Liver (tissue), 8 donors: ENCODE measurements at regions not wholly inside any gene's neighbourhood (a gene's known extent, or its start where the extent isn't known, plus 50 kb on each side); places are given as distances from the start of the nearest gene placed in this dataset.

Source experiments
- DNase-seq: peaks from one replicate; pipeline ENCODE4 v3.0.0-alpha.2; 2017; ENCODE audit warnings: low spot score
- H3K27ac ChIP-seq, 2 donors: one replicate each; pipeline ENCODE4 v1.7.0; 2013; ENCODE audit warnings: inconsistent platforms in 2 of 2, low read length in 2 of 2, control low read depth in 1 of 2, low read depth in 1 of 2, mild to moderate bottlenecking in 1 of 2
- H3K27me3 ChIP-seq, 4 donors: one replicate each; pipeline versions ENCODE4 v1.6.1 to v1.7.0; 2013; ENCODE audit warnings: low read length in 3 of 4, inconsistent platforms in 1 of 4, mild to moderate bottlenecking in 1 of 4, moderate library complexity in 1 of 4; ENCODE audit not compliant: control insufficient read depth in 4 of 4, insufficient read depth in 4 of 4
- H3K36me3 ChIP-seq, 4 donors: one replicate each; pipeline versions ENCODE4 v1.6.1 to v1.7.0; 2013; ENCODE audit warnings: low read length in 3 of 4, mild to moderate bottlenecking in 3 of 4, low read depth in 1 of 4, moderate library complexity in 1 of 4; ENCODE audit not compliant: control insufficient read depth in 4 of 4, insufficient read depth in 3 of 4
- H3K4me1 ChIP-seq, 4 donors: one replicate each; pipeline versions ENCODE4 v1.6.1 to v1.7.0; 2013; ENCODE audit warnings: low read length in 3 of 4, mild to moderate bottlenecking in 3 of 4, moderate library complexity in 1 of 4; ENCODE audit not compliant: control insufficient read depth in 4 of 4, insufficient read depth in 4 of 4
- H3K4me3 ChIP-seq, 3 donors: one replicate each; pipeline versions ENCODE4 v1.6.1 to v1.7.0; 2013; ENCODE audit warnings: low read length in 3 of 3, control low read depth in 1 of 3, low read depth in 1 of 3, mild to moderate bottlenecking in 1 of 3
- H3K9ac ChIP-seq, 2 donors: one replicate each; pipeline ENCODE4 v1.7.0; 2013; ENCODE audit warnings: low read length in 2 of 2, mild to moderate bottlenecking in 2 of 2, moderate library complexity in 2 of 2, control low read depth in 1 of 2, low read depth in 1 of 2
- H3K9me3 ChIP-seq, 4 donors: one replicate each; pipeline versions ENCODE4 v1.6.1 to v1.7.0; 2013; ENCODE audit warnings: low read length in 3 of 4; ENCODE audit not compliant: control insufficient read depth in 4 of 4
- ATF3 ChIP-seq: IDR thresholded peaks from 2 replicates; pipeline ENCODE4 v1.6.1; 2016; ENCODE audit warnings: antibody characterized with exemption
- CTCF ChIP-seq: fragments of 150-350 bp; IDR thresholded peaks from 2 replicates; pipeline ENCODE4 v1.5.1; 2017; ENCODE audit warnings: improper control_type of control experiment, low read depth, low read length; ENCODE audit not compliant: missing input control
- EGR1 ChIP-seq, 2 donors: IDR thresholded peaks; 2 replicates each; pipeline ENCODE4 v1.6.1; 2016 to 2018; ENCODE audit warnings: antibody characterized with exemption in 2 of 2, low read depth in 2 of 2
- FOXA1 ChIP-seq: IDR thresholded peaks from 2 replicates; pipeline ENCODE4 v1.6.1; 2016; ENCODE audit warnings: antibody characterized with exemption
- FOXA2 ChIP-seq: IDR thresholded peaks from 2 replicates; pipeline ENCODE4 v1.6.1; 2016; ENCODE audit warnings: antibody characterized with exemption
- GABPA ChIP-seq, 2 donors: IDR thresholded peaks in 1 of 2; conservative IDR thresholded peaks in 1 of 2; 2 replicates each; pipeline ENCODE4 v1.6.1; 2016; ENCODE audit warnings: antibody characterized with exemption in 2 of 2, mild to moderate bottlenecking in 1 of 2, moderate library complexity in 1 of 2
- HNF4A ChIP-seq, 2 donors: conservative IDR thresholded peaks; 2 replicates each; pipeline ENCODE4 v1.6.1; 2016; ENCODE audit warnings: antibody characterized with exemption in 2 of 2, mild to moderate bottlenecking in 2 of 2
- HNF4G ChIP-seq: IDR thresholded peaks from 2 replicates; pipeline ENCODE4 v1.6.1; 2016; ENCODE audit warnings: antibody characterized with exemption
- JUND ChIP-seq, 2 donors: IDR thresholded peaks; 2 replicates each; pipeline ENCODE4 v1.6.1; 2016; ENCODE audit warnings: antibody characterized with exemption in 2 of 2
- RAD21 ChIP-seq, 2 donors: IDR thresholded peaks; 2 replicates each; pipeline ENCODE4 v1.6.1; 2016; ENCODE audit warnings: antibody characterized with exemption in 2 of 2, mild to moderate bottlenecking in 2 of 2
- RXRA ChIP-seq, 2 donors: IDR thresholded peaks; 2 replicates each; pipeline ENCODE4 v1.6.1; 2017 to 2018; ENCODE audit warnings: antibody characterized with exemption in 2 of 2, mild to moderate bottlenecking in 1 of 2
- SP1 ChIP-seq: IDR thresholded peaks from 2 replicates; pipeline ENCODE4 v1.6.1; 2018; ENCODE audit warnings: antibody characterized with exemption, mild to moderate bottlenecking
- TAF1 ChIP-seq: conservative IDR thresholded peaks from 2 replicates; pipeline ENCODE4 v1.6.1; 2016; ENCODE audit warnings: antibody characterized with exemption, mild to moderate bottlenecking
- YY1 ChIP-seq: IDR thresholded peaks from 2 replicates; pipeline ENCODE4 v1.6.1; 2016; ENCODE audit warnings: antibody characterized with exemption, mild to moderate bottlenecking
- ZBTB33 ChIP-seq: IDR thresholded peaks from 2 replicates; pipeline ENCODE4 v1.6.1; 2016; ENCODE audit warnings: antibody characterized with exemption
- WGBS: extraction: QIAGEN DNeasy Blood & Tissue Kit; methylation state at CpG from one replicate; pipeline ENCODE4 v1.1.7; 2013; 5-methylcytosine and 5-hydroxymethylcytosine counted together
- TF ChIP-seq, protein P1 (sequence below): IDR thresholded peaks from 2 replicates; pipeline ENCODE4 v1.6.1; 2016; ENCODE audit warnings: antibody characterized with exemption, mild to moderate bottlenecking
- TF ChIP-seq, protein P2 (sequence below): IDR thresholded peaks from 2 replicates; pipeline ENCODE4 v1.6.1; 2016; ENCODE audit warnings: antibody characterized with exemption
- donor health status: healthy.
- donor health status: healthy.
- donor health status: healthy.
- donor health status: healthy.
- donor health status: healthy.

DNA sequence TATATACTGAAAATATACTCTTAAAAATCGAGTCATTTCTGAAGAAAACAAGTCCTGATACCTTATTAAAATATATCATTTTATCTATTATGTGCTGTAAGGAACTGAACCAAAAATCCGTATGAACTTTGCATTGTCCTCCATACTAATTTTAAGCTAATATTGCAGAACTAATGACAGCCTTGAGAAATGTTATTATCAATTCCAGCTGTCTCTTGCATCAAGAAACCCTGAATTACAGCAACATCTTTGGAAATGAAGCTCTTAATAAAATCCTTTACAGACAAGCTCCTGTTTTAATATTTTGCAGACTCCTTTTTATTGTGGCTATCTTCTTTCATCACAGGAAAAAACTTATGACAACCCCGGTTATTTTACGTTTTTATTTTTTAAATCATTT, 1335.3 kb downstream of the EFNB2 start:
- TF ChIP-seq SP1 (no peak), FOXA1 (no peak), ZBTB33 (no peak), RAD21 (IDR thresholded peaks at IDR 0.05) (no peak), HNF4G (no peak), CTCF (no peak), RXRA (IDR thresholded peaks at IDR 0.05) (no peak), YY1 (no peak), ATF3 (no peak), EGR1 (IDR thresholded peaks at IDR 0.05; ENCODE audit: low read depth in 2 of 2) (no peak), JUND (IDR thresholded peaks at IDR 0.05) (no peak), FOXA2 (no peak), GABPA (IDR thresholded peaks at IDR 0.05 in 1 of 2, conservative IDR thresholded peaks at IDR 0.05 in 1 of 2) (no peak), TAF1 (no peak), HNF4A (conservative IDR thresholded peaks at IDR 0.05) (no peak)
- TF ChIP-seq, protein P1, sequence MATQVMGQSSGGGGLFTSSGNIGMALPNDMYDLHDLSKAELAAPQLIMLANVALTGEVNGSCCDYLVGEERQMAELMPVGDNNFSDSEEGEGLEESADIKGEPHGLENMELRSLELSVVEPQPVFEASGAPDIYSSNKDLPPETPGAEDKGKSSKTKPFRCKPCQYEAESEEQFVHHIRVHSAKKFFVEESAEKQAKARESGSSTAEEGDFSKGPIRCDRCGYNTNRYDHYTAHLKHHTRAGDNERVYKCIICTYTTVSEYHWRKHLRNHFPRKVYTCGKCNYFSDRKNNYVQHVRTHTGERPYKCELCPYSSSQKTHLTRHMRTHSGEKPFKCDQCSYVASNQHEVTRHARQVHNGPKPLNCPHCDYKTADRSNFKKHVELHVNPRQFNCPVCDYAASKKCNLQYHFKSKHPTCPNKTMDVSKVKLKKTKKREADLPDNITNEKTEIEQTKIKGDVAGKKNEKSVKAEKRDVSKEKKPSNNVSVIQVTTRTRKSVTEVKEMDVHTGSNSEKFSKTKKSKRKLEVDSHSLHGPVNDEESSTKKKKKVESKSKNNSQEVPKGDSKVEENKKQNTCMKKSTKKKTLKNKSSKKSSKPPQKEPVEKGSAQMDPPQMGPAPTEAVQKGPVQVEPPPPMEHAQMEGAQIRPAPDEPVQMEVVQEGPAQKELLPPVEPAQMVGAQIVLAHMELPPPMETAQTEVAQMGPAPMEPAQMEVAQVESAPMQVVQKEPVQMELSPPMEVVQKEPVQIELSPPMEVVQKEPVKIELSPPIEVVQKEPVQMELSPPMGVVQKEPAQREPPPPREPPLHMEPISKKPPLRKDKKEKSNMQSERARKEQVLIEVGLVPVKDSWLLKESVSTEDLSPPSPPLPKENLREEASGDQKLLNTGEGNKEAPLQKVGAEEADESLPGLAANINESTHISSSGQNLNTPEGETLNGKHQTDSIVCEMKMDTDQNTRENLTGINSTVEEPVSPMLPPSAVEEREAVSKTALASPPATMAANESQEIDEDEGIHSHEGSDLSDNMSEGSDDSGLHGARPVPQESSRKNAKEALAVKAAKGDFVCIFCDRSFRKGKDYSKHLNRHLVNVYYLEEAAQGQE, result no peak
- TF ChIP-seq, protein P2, sequence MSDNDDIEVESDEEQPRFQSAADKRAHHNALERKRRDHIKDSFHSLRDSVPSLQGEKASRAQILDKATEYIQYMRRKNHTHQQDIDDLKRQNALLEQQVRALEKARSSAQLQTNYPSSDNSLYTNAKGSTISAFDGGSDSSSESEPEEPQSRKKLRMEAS, result no peak
- Histone ChIP-seq H3K4me1 (no peaks in the 10 kb centered on the region), H3K27ac (no peak overlapping the region), H3K4me3 (no peak overlapping the region), H3K36me3 (no peaks in the 10 kb centered on the region), H3K9ac (no peak overlapping the region), H3K27me3 (no peaks in the 10 kb centered on the region), H3K9me3 (no peaks in the 10 kb centered on the region)
- DNase-seq, result no peak
- WGBS, result 58% methylated on average over 4 of the region's 4 CpGs

DNA sequence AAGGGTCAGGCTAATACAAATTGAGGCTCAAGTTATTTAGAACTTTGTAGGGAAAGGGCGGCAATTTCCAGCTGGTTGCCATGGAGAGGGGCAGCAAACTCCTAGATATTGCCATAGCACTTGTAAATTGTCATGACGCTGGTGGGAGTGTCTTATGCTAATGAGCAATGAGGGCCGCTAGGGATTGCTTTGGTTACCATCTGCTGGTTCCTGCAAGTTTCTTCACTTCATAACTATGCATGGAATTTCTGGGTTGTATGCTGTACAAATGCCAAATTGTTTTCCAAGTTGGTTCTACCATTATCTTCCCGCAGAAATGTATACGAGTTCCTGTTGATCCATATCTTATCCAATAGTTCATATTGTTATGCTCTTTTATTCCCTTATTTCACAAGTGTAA, 1339.4 kb downstream of the EFNB2 start:
- TF ChIP-seq JUND (IDR thresholded peaks at IDR 0.05) (no peak), TAF1 (no peak), HNF4A (conservative IDR thresholded peaks at IDR 0.05) (no peak), RAD21 (IDR thresholded peaks at IDR 0.05) (no peak), FOXA1 (no peak), HNF4G (no peak), ZBTB33 (no peak), YY1 (no peak), SP1 (no peak), ATF3 (no peak)
- TF ChIP-seq, protein P1, result no peak
- TF ChIP-seq, protein P2, result no peak
- H3K36me3 ChIP-seq, result no peaks in the 10 kb centered on the region
- no peak overlapping the region for H3K9ac ChIP-seq
- 66% methylated on average over 5 of the region's 5 CpGs for WGBS
- H3K27ac ChIP-seq, result no peak overlapping the region
- no peak overlapping the region for H3K4me3 ChIP-seq
- H3K27me3 ChIP-seq, result no peaks in the 10 kb centered on the region
- no peaks in the 10 kb centered on the region for H3K9me3 ChIP-seq
- DNase-seq, result no peak
- H3K4me1 ChIP-seq, result no peaks in the 10 kb centered on the region
